ENCODE measurements at regions not wholly inside any gene's neighbourhood (a gene's known extent, or its start where the extent isn't known, plus 50 kb on each side); places are given as distances from the start of the nearest gene placed in this dataset.
"Not testable (repeated sequence)": the region's sequence is repeated elsewhere in the genome, so short reads cannot be mapped to it uniquely, and the experiment has no call there.

- no peak for TF ChIP-seq REST (IDR thresholded peaks at IDR 0.05; ENCODE audit: borderline replicate concordance)
These were observed 174.9 kb upstream of the CIBAR2 start (continued) for GRCh38 chr16:85286951-85287814.

GRCh38 chr16:85287815-85288109, 175.5 kb upstream of the CIBAR2 start:
- H3K4me3 ChIP-seq (ENCODE audit: low read length); H3F3A ChIP-seq (ENCODE audit: insufficient read depth, low read length, poor library complexity, severe bottlenecking); H4K20me1 ChIP-seq (ENCODE audit: insufficient read depth); H2AFZ ChIP-seq (ENCODE audit: low read depth, low read length); H3K4me2 ChIP-seq (ENCODE audit: low read length); H3K9me3 ChIP-seq (ENCODE audit: low read length); H3K9ac ChIP-seq (ENCODE audit: low read length); H3K9me2 ChIP-seq (ENCODE audit: insufficient read depth, low read length); H3K79me2 ChIP-seq (replicated peaks; ENCODE audit: insufficient read depth, low read length); H3K27me3 ChIP-seq (ENCODE audit: insufficient read depth, low read depth, low read length); H3K27ac ChIP-seq (ENCODE audit: low read length); H3K36me3 ChIP-seq (ENCODE audit: insufficient read depth, low read length): not testable (repeated sequence)

- no peaks in the 10 kb centered on the region for H3F3A ChIP-seq (ENCODE audit: insufficient read depth, low read length, poor library complexity, severe bottlenecking)
- no peak overlapping the region for H3K9ac ChIP-seq (ENCODE audit: low read length)
- no peaks in the 10 kb centered on the region for H3K36me3 ChIP-seq (ENCODE audit: insufficient read depth, low read length)
- no peaks in the 10 kb centered on the region for H3K79me2 ChIP-seq (replicated peaks; ENCODE audit: insufficient read depth, low read length)
- no peaks in the 10 kb centered on the region for H3K9me2 ChIP-seq (ENCODE audit: insufficient read depth, low read length)
- no peak overlapping the region for H3K27ac ChIP-seq (ENCODE audit: low read length)
- H3K4me2 ChIP-seq (ENCODE audit: low read length), result no peak overlapping the region
- no peaks in the 10 kb centered on the region for H4K20me1 ChIP-seq (ENCODE audit: insufficient read depth)
- no peaks in the 10 kb centered on the region for H3K27me3 ChIP-seq (ENCODE audit: insufficient read depth, low read depth, low read length)
- no peak overlapping the region for H3K4me3 ChIP-seq (ENCODE audit: low read length)
- H3K9me3 ChIP-seq (ENCODE audit: low read length), result no peaks in the 10 kb centered on the region
- H2AFZ ChIP-seq (ENCODE audit: low read depth, low read length), result no peak overlapping the region
- TF ChIP-seq REST (IDR thresholded peaks at IDR 0.05; ENCODE audit: borderline replicate concordance), result no peak
- no peak for TF ChIP-seq MXI1 (conservative IDR thresholded peaks at IDR 0.05; ENCODE audit: poor library complexity, severe bottlenecking)
- TF ChIP-seq POLR2AphosphoS5 (IDR thresholded peaks at IDR 0.05), result no peak
- TF ChIP-seq RAD21 (conservative IDR thresholded peaks at IDR 0.05), result no peak
- TF ChIP-seq SMC3 (conservative IDR thresholded peaks at IDR 0.05; ENCODE audit: poor library complexity), result no peak
- no peak for TF ChIP-seq EP300 (conservative IDR thresholded peaks at IDR 0.05; ENCODE audit: poor library complexity, severe bottlenecking)
- no peak for TF ChIP-seq TAF1 (IDR thresholded peaks at IDR 0.05; ENCODE audit: low read depth)
- no peak for TF ChIP-seq EZH2 (IDR thresholded peaks at IDR 0.05; ENCODE audit: borderline replicate concordance, insufficient read depth, low read length, poor library complexity, severe bottlenecking)
- no peak for TF ChIP-seq CTCF (IDR thresholded peaks at IDR 0.05; ENCODE audit: poor library complexity, severe bottlenecking)
These were observed 176.1 kb upstream of the CIBAR2 start for GRCh38 chr16:85288341-85288868.
